GM19397 (cell line): ENCODE measurements at regions not wholly inside any gene's neighbourhood (a gene's known extent, or its start where the extent isn't known, plus 50 kb on each side); places are given as distances from the start of the nearest gene placed in this dataset.
"Not testable (repeated sequence)": the region's sequence is repeated elsewhere in the genome, so short reads cannot be mapped to it uniquely, and the experiment has no call there.

Experiments used
- ATAC-seq: cut with Tn5 transposase; IDR thresholded peaks from one replicate; pipeline ENCODE4 v1.9.1; 2021; ENCODE audit warnings: mild to moderate bottlenecking, moderate library complexity; ENCODE audit not compliant: unreplicated experiment

DNA sequence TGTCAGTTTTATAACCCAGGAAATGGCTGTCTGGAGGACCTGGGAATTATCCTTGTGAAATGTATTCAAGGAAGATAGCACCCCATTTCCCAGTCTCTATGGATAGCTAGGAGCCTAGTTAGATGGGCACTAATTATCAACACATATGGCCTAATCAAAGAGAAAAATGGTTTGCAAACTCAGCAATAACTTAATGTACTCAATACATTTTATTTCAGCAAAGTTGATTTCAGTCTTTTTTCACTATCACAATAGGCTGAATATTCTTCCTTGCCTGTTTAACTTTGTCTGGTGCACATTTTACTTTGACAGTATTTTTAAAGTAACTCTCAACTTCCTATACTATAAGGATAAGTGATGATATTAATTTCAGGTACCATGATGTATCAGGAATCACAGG lies 756.3 kb downstream of the CCDC85A start:
- ATAC-seq = no peak

- ATAC-seq = no peak
Measured at GRCh38 chr2:56952871-56953270, 769.1 kb downstream of the CCDC85A start.

GRCh38 chr2:56960581-56960980 lies 776.8 kb downstream of the CCDC85A start:
- no peak for ATAC-seq

GRCh38 chr2:56962673-56963072 lies 778.9 kb downstream of the CCDC85A start:
- ATAC-seq = no peak

DNA sequence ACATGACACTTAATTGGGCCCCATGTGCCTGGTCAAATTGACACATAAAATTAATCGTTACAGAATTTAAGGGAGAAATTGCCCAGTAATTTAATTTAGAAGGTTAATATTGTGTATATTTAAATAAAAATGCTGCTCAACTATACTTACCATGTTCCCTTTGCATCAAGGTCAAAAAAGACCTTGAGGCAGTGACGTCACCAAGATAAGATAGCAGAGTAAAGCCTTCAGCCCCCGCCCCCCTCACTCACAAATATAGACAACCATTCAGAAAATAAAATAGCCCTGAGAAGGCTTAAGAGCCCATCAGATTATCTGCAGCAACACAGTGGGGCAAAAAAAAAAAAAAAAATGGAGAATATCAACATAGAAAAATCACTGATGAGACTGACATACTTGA lies 785.7 kb downstream of the CCDC85A start:
- no peak for ATAC-seq

GRCh38 chr2:56971383-56971974 lies 787.7 kb downstream of the CCDC85A start:
- ATAC-seq = no peak

DNA sequence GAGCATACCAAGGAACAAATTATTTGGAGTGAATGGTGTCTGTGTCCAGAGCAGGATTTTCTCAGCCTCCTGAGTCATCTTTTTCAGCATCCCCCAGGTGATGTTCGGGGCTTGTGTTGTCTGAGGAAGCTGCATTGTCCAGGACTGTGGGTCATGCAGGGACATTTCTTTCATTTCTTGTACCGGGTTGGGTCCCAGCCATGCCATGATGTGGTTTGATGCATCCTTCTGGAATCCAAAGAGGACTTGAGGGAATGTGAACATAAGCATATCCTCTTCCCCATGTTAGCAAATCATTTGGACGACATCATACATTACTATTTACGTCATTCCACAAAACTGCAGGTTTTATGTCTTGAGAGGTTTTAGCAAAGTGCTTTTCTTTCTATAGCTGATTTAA lies 797.8 kb downstream of the CCDC85A start:
- ATAC-seq = no peak

GRCh38 chr2:56985609-56986008 lies 801.8 kb downstream of the CCDC85A start:
- no peak for ATAC-seq

DNA sequence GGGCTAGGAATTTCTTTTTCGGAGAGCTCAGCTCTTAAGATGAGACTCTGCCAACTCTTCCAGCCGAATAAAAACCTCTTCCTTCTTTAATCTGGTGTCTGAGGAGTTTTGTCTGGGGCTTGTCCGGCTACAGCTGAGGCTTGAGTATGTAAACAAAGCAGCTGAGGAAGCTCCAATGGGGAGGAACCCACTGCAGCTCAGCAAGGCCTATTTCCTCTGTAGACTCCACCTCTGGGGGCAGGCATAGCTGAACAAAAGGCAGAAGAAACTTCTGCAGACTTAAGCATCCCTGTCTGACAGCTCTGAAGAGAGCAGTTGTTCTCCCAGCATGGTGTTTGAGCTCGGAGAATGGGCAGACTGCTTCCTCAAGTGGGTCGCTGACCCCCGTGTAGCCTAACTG lies 838.7 kb downstream of the CCDC85A start:
- ATAC-seq = no peak

- no peak for ATAC-seq
Measured at GRCh38 chr2:57044931-57045635, 861.3 kb downstream of the CCDC85A start.

DNA sequence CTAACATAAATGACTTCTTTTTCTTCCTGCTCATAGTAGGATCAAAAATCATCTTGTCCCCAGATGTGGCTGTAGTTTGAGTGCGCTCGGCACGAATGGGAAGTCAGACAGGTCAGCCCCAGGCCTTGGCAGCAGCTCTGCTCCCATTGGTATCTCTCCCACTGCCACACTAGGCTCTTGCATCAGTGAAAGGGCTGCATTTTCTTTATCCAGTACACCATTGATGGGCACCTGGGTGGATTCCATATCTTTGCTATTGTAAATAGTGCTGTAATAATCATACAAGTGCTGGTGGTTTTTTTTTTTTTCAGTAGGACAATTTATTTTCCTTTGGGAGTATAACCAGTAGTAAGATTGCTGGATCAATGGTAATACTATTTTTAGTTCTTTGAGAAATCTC lies 865.5 kb downstream of the CCDC85A start:
- ATAC-seq = no peak

- ATAC-seq = no peak
Measured at GRCh38 chr2:57050007-57050406, 866.2 kb downstream of the CCDC85A start.

DNA sequence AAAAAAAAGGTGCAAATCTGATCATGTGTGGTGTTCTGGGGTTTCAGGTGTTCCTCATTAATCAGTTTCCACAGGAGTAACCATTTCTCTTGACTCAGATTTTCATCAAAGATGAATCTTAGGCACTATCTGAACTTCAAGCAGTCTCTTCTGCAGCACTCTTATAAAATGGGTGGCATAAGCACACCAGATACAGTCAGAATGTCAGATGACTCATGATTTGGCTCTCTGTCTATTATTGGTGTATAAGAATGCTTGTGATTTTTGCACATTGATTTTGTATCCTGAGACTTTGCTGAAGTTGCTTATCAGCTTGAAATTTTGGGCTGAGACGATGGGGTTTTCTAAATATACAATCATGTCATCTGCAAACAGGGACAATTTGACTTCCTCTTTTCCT lies 882.5 kb downstream of the CCDC85A start:
- ATAC-seq = not testable (repeated sequence)

DNA sequence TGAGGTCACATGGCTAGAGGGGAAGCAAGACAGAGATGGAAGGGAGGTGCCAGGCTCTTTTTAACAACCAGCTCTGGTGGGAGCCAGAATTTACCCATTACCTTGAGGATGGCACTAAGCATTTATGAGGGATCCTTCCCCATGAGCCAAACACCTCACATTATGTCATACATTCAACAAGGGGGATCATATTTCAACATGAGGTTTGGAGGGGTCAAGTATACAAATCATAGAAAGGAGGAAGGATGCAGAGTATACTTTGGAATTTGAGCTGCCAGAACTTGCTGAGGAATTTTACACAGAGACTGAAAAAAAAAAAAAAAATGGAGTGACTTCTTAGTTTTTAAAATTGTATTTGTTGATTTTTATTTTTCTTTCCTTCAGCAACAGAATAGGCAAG lies 891.4 kb downstream of the CCDC85A start:
- no peak for ATAC-seq

GRCh38 chr2:57080035-57080434 lies 896.2 kb downstream of the CCDC85A start:
- ATAC-seq = no peak

- no peak for ATAC-seq
Measured at GRCh38 chr2:57084697-57085281, 901.0 kb downstream of the CCDC85A start.

DNA sequence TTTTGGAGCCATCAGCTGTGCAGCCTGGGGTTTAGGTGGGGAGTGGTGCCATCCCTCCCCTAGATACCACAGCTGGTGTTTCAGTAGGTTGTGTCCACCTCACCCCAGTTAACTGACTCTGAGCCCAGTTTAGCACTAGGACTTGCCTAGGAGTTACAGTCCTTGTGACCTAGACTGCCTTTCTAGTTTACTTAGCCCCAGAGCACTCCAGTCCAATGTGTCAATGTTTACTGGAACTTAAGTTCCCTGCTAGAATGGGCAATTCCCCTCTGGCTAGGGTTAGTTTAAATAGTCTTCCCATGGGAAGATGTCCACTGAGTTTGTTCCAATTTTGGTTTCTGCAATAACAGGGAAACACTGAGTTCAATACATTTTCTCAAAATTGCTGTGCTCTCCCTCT lies 909.2 kb downstream of the CCDC85A start:
- no peak for ATAC-seq

DNA sequence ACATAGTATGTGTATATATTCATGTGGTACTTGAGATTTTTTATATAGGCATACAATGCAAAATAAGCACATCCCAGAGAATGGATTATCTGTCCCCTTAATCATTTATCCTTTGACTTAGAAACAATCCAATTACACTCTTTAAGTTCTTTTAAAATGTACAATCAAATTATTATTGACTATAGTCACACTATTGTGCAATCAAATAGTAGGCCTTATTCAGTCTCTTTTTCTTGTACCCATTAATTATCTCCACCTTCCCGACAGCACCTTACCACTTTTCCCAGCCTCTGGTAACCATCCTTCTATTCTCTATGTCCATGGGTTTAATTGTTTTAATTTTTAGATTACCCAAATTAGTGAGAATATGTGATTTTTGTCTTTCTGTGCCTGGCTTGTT lies 914.1 kb downstream of the CCDC85A start:
- ATAC-seq = no peak

DNA sequence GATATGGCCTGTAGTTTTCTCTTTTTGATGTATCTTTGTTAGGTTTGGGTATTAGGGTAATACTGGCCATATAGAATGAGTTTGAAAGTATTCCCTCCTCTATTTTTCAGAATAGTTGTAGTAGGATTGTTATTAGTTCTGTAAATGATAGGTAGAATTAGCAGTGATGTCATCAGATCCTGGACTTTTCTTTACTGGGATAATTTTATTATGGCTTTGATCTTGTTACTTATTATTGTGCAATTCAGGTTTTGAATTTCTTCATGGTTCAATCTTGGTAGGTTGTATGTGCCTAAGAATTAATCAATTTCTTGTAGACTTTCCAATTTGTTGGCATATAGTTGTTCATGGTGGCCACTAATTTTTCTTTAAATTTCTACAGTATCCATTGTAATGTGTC lies 916.6 kb downstream of the CCDC85A start:
- ATAC-seq = no peak

- ATAC-seq = no peak
Measured at GRCh38 chr2:57105694-57106093, 921.9 kb downstream of the CCDC85A start.

- ATAC-seq = no peak
Measured at GRCh38 chr2:57107353-57107752, 923.6 kb downstream of the CCDC85A start.

DNA sequence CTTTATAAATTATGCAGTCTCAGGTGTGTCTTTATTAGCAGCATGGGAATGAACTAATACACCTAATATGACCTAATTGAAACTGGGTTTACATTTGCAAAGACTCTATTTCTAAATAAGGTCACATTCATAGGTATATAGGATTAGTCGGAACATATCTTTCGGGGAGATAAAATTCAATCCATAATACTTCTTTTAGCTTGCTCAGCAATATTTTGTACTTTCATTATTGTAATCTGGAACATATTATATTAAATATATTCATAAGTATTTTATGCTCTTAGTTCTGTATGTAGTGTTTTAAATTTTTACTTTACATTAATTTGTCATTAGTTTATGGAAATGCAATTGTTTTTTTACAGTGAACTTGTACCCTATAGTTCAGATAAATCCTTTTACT lies 927.7 kb downstream of the CCDC85A start:
- no peak for ATAC-seq

GRCh38 chr2:57119141-57119540 lies 927.5 kb upstream of the VRK2 start:
- ATAC-seq = no peak
